HK-2 (cell line): ENCODE measurements at regions not wholly inside any gene's neighbourhood (a gene's known extent, or its start where the extent isn't known, plus 50 kb on each side); places are given as distances from the start of the nearest gene placed in this dataset.

Experiments used
- DNase-seq: peaks from one replicate; pipeline ENCODE4 v3.0.0-alpha.2; 2018; ENCODE audit not compliant: unreplicated experiment

GRCh38 chr5:30069441-30070263 is 1123.8 kb upstream of the CDH6 start:
- DNase-seq = no peak

- DNase-seq = no peak
These were observed 1130.0 kb upstream of the CDH6 start for GRCh38 chr5:30063503-30063902.

DNA sequence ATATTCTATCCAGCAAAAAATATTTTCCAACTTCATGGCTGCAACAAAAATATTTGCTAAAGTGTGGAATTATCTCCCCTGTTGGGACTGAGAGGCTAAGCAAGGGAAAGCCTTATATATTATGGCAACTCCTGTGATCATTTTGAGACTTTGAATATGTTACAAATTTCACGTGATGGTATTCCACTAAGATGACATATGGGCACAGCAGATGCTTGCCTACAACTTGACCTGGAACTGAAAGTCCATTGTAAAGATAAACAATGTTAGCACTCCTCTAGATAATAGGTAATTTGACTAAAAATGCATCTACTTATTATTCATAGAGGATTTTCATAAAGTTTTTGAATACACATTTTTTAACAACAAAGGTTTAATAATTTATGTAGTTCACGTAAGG is 1141.5 kb upstream of the CDH6 start:
- no peak for DNase-seq

DNA sequence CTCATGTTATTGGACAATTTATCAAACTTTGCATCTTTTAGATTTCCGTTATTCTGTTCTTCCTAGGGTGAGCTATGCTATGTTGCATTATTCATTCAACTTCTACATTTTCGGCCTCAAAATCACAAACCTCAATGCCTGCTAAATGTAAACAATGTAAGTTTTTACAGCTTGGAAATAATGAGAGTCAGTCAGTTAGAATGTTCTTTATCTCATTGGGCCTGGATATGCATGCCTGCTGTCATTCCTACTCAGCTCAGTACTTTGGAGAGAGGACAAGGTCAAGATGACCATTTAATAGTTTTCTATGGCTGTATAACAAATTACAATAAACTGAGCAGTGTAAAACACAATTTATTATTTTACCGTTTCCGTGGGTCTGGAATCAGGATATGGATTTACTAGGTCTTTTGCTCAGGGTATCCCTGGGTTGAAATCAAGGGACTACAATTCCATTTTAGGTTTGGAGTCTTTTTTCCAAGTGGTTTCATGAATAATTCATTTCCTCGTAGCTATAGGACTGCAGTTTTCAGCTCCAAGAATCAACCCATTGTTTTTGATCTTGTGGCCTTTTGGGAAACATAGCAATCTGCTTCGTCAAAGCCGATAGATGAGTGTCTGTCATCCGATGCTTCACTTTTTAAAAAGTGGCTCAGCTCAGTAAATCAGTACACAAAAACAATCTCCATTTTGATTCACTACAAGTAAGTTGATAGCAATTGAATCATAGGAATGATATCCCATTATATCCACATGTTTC is 1143.2 kb upstream of the CDH6 start:
- DNase-seq = no peak

DNA sequence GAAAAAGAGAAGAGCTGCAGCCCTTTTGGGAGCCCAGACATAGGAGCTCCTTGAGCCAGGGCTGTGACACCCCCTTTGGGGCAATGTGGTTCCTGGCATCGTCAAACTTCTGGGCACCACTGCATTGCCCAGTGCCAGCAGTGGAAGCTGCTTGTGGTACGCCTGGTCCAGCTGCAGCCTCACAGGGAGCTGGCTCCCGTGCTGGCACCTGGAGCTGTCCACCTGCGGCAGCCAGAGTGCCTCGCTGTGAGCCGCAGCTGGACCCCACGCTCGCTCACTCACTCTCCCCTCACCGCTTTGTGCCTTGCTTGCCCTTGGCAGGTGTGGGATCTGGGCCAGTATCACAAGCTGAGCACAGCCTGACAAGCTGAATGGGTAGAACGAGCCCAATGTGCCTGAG is 1150.8 kb upstream of the CDH6 start:
- no peak for DNase-seq

DNA sequence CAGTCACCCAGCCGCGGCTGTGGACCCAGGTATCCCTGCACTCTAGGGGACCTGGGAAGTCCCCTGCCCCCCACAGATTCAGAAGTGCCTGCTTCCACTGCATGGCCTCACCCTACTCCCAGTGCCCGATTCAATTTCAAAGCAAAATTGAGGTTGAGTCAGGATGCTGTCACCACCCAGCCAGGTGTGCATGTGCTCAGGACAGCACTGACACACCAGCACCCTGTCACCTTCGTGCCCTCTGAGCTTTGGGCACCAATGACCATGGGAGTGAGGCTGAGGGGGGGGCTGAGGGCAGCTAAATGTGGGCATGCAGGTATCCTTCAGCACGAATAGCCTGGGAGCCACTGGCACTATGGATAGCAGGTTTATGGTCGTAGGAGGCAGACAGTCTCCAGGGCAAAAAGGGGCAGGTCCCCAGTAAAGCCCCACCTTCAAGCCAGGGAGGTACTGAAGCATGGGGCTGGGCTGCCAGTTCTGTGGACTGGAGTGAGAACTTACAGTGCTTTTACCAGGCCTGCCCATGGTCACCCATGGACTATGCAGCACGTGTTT is 1151.6 kb upstream of the CDH6 start:
- no peak for DNase-seq

DNA sequence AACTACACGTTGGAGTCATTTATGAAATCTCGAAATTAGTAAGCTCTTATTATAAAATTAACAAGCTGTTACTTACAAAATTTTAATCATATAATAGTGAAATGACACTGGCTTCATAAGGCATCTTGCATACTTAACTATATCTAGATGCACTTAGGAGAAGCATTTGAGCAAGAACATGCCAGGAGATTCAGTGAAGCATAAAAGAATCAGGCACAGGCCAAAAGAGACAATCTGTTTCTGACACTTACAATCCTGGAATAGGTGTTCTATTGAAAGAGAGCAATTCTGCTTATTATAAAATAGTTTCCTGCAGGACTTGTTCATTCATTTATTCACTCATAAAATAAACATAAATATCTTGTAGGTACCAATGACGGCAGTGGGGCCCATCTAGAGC is 1152.2 kb upstream of the CDH6 start:
- no peak for DNase-seq

- DNase-seq = peak; percentile 52
These were observed 1152.9 kb upstream of the CDH6 start for GRCh38 chr5:30040488-30041118.

DNA sequence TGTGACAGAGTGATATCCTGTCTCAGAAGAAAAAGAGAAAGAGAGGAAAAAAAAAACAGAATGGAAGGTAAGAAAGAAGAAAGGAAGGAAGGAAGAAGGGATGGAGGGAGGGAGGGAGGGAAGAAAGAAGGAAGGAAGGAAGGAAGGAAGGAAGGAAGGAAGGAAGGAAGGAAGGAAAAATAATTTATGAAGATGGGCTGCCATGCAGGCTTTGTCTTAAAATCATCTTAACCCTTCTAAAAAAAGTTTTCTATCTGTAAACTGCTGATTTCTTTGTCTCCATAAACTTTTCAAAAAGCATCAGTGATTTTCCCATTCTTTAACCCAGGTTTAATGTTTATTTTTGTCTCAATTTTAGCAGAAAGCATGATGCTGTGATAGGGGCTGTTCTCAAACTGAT is 1154.1 kb upstream of the CDH6 start:
- no peak for DNase-seq

- DNase-seq = no peak
These were observed 1158.6 kb upstream of the CDH6 start for GRCh38 chr5:30034870-30035269.

GRCh38 chr5:30030101-30030500 is 1163.4 kb upstream of the CDH6 start:
- no peak for DNase-seq

- no peak for DNase-seq
These were observed 1191.7 kb upstream of the CDH6 start for GRCh38 chr5:30001826-30002225.

DNA sequence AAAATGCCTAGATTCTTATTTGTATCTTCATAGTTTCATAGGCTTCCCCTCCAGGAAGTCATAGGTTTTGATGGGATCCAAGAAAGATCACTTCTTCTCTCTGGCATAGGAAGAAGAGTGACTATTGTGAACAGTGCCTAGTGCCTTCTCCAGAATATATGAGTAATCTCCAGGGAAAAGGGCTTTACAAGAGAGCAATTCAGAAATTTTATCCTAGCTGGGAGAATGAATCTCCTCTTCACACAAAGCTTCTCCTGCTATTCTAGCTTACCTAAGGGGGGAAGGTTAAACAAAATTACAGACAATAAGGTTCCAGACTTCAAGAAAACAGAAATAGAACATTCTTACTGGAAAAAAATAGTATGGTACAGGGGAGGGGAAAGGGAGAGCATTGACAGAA is 1193.3 kb upstream of the CDH6 start:
- no peak for DNase-seq

GRCh38 chr5:29995154-29995553 is 1198.3 kb upstream of the CDH6 start:
- DNase-seq = no peak

GRCh38 chr5:29994519-29994918 is 1199.0 kb upstream of the CDH6 start:
- no peak for DNase-seq

DNA sequence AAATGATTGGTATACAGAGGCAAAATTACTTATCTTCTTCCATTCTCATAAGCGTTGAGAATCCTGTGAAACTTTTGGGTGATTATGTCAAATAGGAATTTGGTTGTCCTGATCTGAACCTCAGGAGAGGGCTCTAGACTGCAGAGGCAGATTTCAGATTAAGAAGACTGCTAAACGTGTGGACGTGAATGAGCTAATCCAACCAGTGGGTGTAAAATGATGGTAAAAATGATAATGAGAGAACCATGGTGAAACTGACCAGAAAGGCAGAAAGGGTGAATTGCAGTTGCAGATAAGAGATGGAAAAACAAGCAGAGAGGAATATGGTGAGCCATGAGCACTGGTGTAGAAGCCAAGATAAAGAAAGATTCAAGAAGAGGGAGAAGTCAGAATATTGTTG is 1200.2 kb upstream of the CDH6 start:
- no peak for DNase-seq

- no peak for DNase-seq
These were observed 1201.2 kb upstream of the CDH6 start for GRCh38 chr5:29992248-29992647.

DNA sequence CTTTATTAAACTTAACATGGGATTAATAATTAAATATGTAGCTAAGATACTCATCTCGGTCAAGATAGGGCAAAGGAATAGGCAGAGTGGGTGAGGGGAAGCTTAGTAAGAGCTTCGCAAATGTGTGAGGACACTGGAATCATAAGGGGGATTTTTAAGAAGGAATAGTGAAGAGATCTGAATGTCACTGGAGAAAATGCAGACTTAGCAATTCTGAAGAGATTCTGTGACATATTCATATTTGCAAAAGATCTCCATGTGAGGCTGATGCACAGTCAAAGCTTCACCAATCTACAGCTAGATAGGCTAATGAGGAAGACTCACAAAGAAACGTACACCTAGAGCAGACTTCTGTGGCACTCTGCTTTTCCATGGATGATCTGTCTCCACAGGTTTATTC is 1202.8 kb upstream of the CDH6 start:
- DNase-seq = no peak

DNA sequence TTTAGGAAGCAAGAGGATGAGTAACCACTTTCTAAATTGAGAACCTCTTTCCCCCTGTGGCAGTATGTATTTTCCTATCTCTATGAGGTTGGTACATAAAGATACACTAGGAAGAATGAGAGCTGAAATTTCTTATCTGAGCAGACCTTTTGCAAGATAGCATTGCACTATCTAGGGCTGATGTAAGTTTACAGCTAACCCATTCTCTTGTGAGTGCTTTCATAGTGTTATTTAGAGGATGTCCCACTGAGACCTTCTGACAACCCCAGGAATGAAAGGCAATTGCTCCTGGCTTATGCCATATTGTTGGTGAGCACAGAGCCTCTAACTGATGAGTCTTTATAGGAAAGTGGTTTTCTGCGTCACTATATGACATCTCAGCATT is 1209.3 kb upstream of the CDH6 start:
- DNase-seq = no peak

DNA sequence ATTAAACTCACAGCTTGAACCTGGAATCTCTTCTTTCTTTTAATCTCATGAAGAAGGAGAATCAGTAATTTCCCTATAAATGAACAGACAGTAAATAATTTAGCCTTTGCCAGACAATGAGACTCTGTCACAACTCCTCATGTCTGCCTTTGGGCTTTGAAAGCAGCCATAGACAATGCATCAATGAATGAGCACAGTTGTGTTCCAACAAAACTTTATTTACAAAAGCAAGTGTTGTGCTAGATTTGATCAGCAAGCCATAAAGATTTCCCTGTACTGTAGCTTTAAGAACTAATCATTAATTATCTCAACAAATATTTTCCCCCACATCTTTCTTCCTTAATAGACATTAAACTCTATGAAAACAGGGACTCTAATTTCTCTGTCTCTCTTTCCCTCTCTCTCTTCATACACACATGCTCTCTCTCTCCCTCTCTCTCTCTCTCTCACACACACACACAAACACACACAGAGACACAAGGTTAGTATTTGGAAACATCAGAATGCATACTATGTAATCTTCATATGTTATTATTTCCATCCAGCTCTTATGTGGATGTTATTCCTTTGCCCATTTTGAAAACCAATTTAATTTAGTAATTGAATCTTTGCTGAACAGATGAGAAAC is 1209.8 kb upstream of the CDH6 start:
- DNase-seq = no peak

DNA sequence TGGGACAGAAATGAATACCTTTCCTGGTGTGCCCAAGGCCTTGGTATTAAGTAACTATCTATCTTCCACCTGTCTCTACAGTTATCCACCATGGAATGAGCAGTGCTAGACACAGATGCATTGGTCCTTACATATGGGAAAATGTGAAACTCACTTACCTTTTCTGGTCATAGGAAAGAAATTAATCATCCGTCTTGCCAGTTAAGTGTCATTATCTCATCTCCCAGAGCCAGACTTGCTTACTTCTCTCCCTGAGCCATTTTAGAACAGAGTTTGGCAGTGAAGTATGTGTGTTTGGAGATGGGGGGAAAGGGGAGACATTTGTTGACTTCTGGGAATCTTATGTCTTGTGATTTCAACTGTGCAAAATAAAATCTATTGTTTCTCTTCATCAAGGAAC is 1211.0 kb upstream of the CDH6 start:
- DNase-seq = no peak

GRCh38 chr5:29972597-29972996 is 1220.9 kb upstream of the CDH6 start:
- DNase-seq = no peak
